Stimulated activated CD8-positive, alpha-beta memory T cell treated with anti-CD3 and anti-CD28 coated beads, Interleukin-4, amount 100 ng/mL, for 24 hours (primary cell): ENCODE measurements at regions not wholly inside any gene's neighbourhood (a gene's known extent, or its start where the extent isn't known, plus 50 kb on each side); places are given as distances from the start of the nearest gene placed in this dataset.
"Not testable (repeated sequence)": the region's sequence is repeated elsewhere in the genome, so short reads cannot be mapped to it uniquely, and the experiment has no call there.

ENCODE experiments used
- DNase-seq: peaks from one replicate; pipeline ENCODE4 v3.0.0-alpha.2; 2020; ENCODE audit warnings: low read depth

DNA sequence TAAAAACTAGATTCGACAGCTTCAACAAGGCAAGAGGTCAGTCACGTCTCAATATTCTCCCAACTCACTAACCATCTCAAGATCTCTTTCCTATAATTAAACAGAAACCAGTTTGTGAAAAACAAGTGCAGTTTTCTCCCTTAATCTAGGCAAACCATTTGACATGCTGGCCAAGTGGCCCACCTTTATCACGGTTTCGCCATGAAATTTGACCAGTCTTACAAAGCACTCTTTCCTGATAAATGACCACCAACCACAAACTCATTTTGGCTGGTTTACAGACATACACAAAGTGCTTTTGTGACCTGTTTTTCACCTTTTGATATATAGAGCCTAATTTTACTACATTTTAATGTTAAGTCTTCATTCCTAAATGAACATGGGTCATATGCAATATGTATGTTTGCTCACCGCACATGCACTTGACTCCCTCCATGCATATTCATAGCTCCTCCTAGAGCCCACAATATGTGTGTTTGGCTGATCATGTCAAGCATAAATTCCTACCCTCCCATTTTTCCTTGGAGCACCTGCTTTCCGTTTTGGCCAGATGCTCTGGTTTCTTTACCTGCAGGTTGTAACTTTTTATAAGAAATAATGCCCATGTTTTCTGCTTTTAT, 385.1 kb downstream of the RAD51AP2 start:
- DNase-seq, result no peak

DNA sequence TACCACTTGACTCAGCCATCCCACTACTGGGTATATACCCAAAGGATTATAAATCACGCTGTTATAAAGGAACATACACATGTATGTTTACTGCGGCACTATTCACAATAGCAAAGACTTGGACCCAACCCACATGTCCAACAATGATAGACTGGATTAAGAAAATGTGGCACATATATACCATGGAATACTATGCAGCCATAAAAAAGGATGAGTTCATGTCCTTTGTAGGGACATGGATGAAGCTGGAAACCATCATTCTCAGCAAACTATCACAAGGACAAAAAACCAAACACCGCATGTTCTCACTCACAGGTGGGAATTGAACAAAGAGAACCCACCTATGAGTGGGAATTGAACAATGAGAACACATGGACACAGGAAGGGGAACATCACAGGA, 387.6 kb downstream of the RAD51AP2 start:
- not testable (repeated sequence) for DNase-seq

DNA sequence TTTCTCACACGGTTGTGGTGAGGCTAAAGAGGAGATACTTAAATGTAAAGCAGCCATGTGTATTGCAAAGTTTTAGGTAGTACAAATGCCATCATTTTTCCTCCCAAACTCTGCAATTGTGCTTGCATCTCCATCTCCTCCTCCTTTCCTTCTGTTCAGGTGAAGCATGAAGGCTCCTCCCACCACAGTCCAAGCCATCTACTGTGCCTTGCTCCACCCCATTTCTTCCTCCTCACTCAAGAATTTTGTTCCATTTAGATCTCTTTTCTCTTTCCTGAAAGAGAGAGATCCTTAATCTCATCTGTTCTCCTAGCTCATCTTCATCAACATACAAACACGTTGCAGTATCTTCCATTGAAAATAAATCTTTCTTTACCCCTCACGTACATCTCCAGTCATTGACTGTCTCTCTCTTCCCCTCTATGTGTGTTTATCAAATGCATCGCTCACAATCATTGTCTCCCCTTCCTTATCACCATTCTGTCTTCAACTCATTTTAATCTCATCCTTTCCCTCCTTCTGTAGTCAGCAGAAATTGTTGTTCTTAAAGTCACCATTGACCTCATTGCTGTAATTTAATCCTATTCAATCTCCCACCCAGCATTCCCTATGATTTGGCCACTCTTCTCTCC, 392.1 kb downstream of the RAD51AP2 start:
- DNase-seq, result no peak

DNA sequence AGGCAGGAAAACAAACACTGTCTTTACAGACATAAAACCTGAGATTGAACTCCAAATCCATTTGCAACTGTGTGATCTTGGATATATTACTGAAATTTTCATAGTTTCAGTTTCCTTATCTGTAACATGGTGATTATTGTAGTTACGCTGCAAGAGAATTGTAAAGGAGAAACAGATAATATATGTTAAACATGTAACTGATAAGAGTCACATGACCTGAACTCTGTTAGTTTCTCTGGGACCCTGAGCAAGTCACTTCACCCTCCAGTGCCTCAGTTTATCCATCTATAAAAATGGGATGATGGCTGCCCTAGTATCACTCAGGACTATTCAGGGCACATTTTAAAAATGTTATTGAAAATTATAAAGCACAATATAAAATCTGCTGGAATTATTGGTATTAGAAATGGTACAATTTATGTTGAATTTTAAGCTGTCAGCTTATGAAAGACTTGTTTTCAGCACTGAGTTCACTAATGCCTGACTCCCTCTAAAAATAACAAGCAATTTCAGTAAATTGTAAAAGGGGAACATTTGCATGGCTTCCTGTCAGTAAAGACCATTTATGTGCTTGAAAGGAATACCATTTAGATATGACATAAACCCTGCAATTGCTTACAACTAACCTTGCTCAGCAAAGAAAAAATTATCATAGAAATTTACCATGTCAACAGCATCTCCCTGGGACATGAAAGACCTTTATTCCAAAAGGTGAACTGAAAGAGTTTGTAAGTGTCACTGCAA, 393.5 kb downstream of the RAD51AP2 start:
- DNase-seq, result no peak

DNA sequence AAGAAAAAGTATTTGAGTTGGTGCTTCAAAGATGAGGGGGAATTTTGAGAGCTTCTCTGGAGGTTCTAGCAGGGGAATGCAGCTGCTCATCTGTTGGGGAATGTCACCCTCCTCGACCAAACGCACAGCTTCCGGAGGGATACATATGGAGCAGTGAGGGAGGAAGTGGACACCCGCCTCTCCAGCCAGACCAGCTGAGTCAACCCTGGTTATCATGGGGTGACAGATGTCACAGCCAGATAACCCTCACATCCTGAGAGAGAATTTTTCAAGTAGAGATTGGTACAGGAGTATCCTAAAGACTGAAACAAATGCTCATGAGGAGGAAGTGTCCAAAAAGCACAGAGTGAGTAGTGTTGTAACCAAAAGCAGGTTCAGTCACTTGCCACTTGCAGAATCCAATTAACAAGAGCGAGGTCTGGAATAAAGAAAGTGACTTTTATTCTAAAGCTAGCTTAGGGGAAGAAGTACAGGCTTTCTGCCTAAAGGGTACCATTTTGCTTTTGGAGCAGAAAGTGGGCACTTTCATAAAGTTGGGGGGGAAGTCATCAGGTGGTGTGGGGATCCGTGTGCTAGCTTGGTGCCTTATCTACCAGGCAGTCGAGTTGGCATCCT, 395.2 kb downstream of the RAD51AP2 start:
- DNase-seq, result no peak

DNA sequence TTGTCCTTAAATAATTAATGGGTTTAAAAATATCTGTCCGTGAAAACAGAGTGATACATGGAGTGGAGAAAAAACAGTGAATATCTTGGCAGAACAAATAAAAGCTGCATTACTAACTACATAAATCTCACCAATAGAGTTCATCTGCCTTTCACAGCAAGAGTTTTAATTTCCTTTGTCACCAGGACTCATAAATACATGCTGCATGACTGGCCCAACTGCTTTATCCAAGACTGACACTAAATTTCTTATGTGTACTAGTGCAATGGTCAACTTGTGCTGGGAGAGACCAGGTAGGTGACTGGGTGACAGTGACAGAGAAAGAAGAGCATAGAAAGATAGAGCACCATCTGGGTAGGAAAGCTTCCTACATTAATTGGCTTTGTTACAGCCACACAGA, 402.8 kb downstream of the RAD51AP2 start:
- DNase-seq, result no peak

DNA sequence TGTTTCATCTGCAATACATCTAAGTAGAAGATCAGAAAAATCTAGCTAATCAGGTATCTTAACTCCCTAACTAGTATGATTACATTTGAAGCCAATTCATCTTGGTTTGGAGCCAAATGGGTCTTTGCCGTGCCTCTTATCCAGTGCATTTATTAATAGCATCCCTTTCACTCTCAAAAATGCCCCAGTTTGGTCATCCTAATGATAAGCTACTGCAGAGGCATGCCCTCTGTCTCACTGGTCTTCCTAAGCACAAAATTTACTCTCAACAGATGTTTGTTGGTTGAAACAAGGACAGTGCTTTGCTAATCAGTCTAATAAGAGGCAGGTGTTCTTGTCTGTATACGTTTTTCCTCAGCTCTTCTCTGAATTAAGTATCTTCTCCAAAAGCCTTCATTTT, 403.2 kb downstream of the RAD51AP2 start:
- no peak for DNase-seq

DNA sequence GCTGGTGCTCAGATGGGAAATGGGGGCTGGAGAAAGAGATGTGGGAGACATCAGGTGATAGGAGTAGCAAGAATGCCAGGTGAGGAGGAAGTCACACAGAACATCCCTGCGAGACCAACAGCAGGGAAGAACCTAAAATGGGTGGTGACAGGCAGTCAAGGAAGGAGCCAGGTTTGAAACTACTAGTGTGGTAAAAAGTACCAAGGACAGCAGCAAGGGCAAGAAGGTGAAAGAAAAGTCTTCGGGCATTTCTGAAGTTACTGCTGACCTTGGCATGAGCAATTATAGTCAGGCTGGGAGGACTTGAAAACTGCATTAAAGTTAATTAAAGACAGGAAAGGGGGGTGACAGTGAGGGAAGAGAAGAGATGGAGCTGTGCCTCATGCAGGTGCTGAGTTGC, 410.4 kb downstream of the RAD51AP2 start:
- no peak for DNase-seq

DNA sequence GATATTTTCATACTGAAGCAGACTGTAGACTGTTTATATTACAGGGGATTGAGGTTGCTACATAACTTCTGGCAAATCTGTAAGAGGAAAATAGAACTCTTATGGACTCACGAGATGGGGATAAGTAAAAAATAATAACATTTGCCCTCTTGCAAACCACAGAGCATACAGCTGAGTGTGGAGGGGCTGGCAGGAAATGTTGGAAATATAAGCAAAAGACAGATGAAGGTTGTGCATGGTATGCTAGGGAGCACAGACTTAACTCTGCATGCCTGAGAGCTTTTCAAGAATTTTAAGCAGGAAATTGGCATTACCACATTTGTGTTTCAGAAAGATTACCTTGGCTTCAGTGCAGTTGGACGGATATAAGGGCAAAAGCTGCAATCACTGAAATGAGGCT, 411.1 kb downstream of the RAD51AP2 start:
- no peak for DNase-seq

DNA sequence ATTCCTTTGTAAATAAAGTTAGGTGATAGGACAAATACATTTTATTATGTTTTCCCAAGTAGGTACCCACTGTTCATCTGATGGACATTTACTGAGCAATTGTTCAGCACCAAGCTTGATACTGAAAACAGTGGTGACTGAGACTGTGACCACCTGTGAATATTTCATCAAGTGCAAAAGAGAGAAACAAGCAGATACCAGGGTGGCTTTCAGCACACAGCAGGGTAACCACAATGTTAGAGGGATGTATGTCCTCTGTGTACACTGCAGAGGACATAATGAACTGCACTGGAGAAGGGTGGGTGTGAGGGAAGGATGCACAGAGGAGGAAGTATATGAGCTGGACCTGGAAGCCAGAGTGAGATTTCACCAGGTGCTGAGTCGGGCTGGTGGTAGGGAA, 411.8 kb downstream of the RAD51AP2 start:
- DNase-seq, result no peak

DNA sequence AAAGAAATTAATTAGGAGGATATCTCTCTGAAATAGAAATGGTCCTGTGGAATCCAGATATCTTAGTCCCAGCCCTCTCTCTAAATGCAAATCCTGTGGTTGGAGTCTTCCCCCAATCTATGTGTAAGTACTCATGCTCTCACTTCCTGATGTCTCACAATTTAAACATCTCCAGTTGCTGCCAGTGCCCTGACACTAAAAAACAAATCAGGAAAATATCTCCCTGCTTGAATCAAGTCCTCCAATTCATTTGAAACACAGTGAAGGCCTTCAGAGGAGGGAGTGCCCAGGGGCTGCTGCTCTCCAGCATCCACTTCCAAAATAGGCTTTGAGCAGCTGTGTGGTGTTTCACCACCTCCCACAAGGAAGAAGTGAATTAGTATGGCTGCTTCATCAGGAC, 413.8 kb downstream of the RAD51AP2 start:
- DNase-seq, result no peak

DNA sequence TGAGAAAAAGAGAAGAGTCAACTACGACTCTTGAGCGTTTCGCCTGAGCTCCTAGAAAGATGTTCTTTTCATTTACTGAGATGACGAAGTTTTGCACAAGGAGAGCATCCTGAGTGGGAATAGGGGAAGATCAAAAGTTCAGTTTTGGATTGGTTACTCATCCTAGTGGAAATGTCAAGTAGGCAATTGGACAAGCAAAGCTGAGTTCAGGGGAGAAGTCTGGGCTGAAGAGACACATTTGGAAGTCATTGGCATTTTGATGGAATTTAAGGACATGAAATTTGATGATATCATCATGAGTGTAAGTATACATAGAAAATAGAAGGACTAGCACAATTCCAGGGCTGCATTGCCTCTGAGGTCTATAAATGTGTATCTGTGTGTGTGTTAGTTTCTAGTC, 416.6 kb downstream of the RAD51AP2 start:
- no peak for DNase-seq

DNA sequence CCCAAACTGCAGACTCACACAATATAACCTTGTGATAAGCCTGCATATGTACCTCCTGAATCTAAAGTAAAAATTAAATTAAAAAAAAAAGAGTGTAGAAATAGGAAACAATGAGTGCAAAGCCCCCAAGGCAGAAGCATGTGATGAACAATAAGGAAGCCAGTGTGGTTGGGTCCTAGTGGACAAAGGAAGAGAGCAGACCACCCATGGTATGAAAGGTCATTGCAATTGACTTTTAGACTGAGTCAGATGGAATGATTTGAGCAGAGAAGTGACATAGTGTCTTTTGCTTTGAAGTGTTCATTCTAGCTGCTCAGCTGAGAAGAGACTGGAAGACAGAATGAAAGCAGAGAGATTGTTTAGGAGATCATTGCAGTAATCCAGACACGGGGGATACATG, 417.1 kb downstream of the RAD51AP2 start:
- no peak for DNase-seq

DNA sequence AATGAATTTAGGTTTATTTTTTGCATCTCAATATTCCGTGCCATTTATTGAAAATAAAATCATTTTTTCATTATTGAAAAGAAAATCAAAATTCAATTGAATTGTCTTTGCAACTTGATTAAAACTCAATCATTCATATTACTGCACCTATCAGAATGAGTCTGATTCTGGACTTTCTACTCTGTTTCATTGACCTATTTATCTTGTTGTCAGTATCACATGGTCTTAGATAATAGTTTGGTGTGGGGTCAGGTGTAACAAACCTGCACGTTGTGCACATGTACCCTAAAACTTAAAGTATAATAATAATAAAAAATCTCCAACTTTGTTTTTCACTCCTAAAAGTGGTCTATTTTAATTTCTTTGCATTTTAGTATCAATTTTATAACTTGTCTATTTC, 422.9 kb downstream of the RAD51AP2 start:
- DNase-seq, result no peak

DNA sequence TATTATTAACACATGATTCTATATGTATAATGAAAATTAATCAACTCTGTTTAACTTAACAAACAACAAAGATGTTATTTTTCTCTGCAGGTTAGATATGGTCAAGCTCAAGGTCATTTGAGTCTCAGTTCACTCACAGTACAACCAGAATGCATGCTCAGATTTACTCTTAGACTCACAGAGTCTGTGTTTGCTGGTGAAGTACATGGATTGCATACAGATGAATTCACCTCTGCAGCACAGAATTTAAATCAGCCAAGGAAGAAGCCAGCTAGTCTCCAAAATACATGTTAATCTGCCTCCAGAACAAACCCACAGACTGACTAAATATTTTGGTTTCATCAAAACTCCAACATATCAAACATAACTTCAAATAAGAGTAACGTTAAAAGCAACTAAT, 424.5 kb downstream of the RAD51AP2 start:
- DNase-seq, result no peak

DNA sequence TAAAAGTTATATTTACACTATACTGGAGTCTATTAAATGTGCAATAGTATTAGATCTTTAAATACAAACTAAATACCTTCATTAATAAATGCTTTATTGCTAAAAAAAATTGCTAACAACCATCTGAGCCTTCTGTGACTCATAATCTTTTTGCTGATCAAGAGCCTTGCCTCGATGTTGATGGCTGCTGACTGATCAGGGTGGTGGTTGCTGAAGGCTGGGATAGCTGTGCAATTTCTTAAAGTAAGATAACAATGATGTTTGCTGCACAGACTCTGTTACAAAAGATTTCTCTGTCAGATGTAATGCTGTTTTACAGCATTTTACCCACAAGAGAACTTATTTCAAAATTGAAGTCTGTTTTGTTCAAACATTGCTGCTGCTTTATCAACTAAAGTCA, 421.4 kb upstream of the CYRIA start:
- DNase-seq, result no peak

DNA sequence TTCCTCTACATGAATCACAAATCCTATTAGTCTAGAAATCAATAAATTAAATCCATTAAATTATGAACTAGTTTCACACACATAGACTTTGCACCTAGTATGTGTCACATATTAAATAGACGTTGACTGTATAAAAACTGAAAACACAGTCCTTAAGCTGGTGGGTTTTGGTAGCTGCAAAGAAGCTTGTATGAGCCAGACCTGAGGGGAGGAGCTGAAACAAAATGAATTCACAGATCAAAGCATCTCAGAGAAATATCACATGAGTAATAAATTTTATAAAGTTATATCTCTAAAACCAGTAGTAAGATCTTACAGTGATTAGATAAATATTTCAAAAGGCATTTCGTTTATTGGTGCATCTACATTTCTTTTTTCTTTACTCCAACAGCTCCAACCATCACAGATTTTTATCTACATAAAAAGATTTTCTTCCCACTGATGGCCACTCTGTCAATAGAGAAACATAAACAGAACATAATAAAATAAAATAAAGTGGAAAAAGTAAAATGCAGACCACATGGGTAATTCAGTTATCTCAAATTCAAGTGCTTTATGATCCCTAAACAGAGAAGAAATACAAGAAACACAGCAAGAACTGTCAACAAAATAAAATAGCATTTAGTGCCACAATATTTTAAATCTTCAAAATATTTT, 420.0 kb upstream of the CYRIA start:
- DNase-seq, result no peak

DNA sequence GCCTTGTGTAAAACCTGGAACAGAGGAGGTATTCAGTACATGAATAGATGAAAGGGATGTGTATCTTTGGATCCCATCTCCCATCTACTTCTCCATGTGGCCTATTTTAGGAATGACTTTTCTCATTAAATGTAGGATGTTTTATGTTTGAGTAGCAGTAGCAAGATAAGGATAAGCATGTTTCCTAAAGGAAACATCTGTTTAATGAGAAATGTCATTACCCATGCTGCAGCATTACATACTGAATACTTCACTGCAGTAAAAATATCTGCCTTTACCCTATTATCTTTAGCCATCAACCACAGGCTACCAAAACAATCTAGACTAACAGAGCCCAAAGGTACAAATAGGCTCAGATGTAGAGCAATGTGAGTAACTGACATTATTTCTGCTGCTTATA, 419.2 kb upstream of the CYRIA start:
- DNase-seq, result no peak

DNA sequence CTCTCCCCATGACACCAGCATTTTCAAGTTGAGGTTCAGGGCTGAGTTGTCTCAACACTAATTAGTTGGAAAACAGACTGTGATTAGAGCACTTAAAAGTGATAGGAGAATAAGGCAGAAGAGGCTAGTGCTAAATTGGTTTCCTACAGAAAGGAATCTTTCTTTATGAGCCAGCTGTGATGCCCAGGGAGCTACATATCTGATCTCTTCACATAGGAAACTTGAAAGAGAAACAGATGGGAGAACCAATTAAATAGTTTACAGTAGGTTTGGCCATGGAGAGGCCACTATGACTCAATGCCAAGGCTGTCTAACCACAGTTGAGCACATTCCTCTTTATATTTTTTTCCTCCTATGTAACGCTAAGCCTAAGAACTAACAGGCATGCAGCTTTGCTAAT, 418.3 kb upstream of the CYRIA start:
- DNase-seq, result no peak

DNA sequence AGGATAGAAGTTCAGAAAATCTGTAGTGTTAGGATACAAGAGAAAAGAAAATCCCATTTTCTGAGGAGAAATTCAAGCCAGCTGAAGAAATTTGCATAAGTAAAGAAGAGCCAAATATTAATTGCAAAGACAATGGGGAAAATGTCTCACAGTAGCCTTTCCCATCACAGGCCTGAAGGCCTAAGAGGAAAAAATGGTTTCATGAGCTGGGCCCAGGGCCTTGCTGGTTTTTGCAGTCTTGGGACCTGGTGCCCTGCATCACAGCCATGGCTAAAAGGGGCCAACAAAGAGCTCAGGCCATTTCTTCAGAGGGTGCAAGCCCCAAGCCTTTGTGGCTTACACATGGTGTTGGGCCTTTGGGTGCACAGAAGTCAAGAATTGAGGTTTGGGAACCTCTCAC, 413.6 kb upstream of the CYRIA start:
- DNase-seq, result no peak

DNA sequence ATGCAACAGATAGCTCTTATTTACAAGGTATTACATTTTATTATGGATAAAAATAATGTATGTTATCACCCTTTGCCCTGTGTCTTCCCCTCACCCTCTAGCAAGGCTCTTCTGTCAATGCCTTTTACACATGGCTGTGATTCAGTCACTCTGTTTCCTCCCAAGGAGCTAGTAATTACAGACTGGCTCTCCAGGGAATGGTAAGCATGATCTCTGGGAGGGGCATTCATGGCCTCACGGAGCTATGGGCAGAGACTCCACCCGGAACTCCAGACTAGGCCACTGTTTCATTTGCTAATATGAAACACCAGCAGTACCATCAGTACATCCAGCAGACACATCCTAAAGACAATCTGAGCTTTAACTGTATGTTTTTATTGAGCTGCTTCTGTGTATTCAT, 410.9 kb upstream of the CYRIA start:
- no peak for DNase-seq

DNA sequence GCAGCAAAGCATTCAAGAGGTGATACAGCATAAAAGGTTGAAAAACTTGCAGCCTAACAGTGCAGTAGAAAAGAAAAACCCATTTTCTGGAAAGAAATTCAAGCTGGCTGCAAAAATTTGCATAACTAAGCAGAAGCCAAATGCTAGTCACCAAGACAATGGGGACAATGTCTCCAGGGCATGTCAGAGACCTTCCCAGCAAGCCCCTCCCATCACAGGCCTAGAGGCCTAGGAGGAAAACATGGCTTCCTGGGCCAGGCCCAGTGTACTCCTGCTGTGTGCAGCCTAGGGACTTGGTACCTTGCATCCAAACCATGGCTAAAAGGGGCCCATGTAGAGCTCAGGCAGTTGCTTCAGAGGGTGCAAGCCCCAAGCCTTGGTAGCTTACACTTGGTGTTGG, 405.1 kb upstream of the CYRIA start:
- DNase-seq, result no peak

DNA sequence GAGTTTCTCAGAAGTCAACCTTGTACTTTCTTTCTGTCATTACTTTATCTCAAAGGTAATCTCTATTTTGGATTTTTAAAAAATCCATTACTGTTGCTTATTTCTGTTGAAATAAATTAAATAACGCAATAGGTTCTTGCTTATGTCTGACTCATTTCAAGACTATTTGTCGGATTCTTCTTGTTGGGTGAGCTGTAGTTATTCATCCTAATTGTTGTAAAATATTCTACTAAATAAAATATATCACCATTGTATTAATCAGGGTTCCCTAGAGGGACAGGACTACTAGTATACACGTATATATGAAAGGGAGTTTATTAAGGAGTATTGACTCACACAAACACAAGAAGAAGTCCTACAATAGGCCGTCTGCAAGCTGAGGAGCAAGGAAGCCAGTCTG, 403.9 kb upstream of the CYRIA start:
- no peak for DNase-seq
